SK-N-SH treated with all-trans-retinoic acid at 6 μM for 48 hours (cell line): ENCODE measurements at regions not wholly inside any gene's neighbourhood (a gene's known extent, or its start where the extent isn't known, plus 50 kb on each side); places are given as distances from the start of the nearest gene placed in this dataset.

Experiments
- ATAC-seq: fragments of 200-7000 bp; cut with Tn5 transposase; 3 replicates; pipeline ENCODE4 v1.9.1; 2020; ENCODE audit warnings: mild to moderate bottlenecking, moderate library complexity
- ARNTL ChIP-seq: fragments of 450-650 bp; formaldehyde crosslinking; IDR thresholded peaks from 2 replicates; pipeline ENCODE4 v1.5.0; 2020; ENCODE audit warnings: low read depth, mild to moderate bottlenecking, moderate library complexity, borderline replicate concordance
- GLIS3 ChIP-seq: fragments of 250-450 bp; sonication (Bioruptor Pico); IDR thresholded peaks from 2 replicates; pipeline ENCODE4 v1.5.0; 2020; ENCODE audit warnings: mild to moderate bottlenecking, moderate library complexity
- RARB ChIP-seq: fragments of 250-450 bp; sonication (Bioruptor Pico); IDR thresholded peaks from 2 replicates; pipeline ENCODE4 v1.8.0; 2021; ENCODE audit warnings: mild to moderate bottlenecking, moderate library complexity
- SNAI2 ChIP-seq: fragments of 250-450 bp; sonication (Bioruptor Pico); IDR thresholded peaks from 2 replicates; pipeline ENCODE4 v1.5.0; 2020; ENCODE audit warnings: mild to moderate bottlenecking, moderate library complexity
- ZNF70 ChIP-seq: fragments of 450-650 bp; formaldehyde crosslinking; IDR thresholded peaks from 2 replicates; pipeline ENCODE4 v1.5.0; 2020; ENCODE audit warnings: mild to moderate bottlenecking, moderate library complexity
- ZNF8 ChIP-seq: fragments of 450-650 bp; formaldehyde crosslinking; IDR thresholded peaks from 2 replicates; pipeline ENCODE4 v1.5.0; 2020; ENCODE audit warnings: mild to moderate bottlenecking, moderate library complexity
- TF ChIP-seq, protein P1 (sequence below): fragments of 250-450 bp; sonication (Bioruptor Pico); IDR thresholded peaks from 2 replicates; pipeline ENCODE4 v1.5.1; 2020; ENCODE audit warnings: low read depth, mild to moderate bottlenecking, moderate library complexity
- TF ChIP-seq, protein P2 (sequence below): fragments of 250-450 bp; sonication (Bioruptor Pico); IDR thresholded peaks from 2 replicates; pipeline ENCODE4 v1.8.0; 2020; ENCODE audit warnings: mild to moderate bottlenecking, moderate library complexity, borderline replicate concordance

DNA sequence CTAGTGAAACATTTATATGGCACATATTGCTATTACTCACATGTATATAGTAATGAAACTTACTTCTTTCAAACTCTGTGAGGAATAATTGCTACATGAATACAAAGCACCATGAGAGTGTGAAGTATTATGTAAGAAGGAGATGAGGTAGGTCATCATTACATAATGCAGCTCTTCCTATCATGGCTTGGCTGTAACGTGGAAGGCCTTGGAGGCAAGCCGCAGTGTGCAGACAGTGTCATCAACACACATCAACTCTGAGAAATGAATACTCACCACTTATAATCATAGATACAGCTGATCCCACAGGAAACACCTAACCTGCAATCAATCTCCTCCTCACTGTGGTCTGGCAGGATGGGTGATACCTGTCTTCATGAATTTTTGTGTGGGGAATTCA, 49.9 kb upstream of the CCDC91 start:
- ATAC-seq: no peak
- TF ChIP-seq, protein P1, sequence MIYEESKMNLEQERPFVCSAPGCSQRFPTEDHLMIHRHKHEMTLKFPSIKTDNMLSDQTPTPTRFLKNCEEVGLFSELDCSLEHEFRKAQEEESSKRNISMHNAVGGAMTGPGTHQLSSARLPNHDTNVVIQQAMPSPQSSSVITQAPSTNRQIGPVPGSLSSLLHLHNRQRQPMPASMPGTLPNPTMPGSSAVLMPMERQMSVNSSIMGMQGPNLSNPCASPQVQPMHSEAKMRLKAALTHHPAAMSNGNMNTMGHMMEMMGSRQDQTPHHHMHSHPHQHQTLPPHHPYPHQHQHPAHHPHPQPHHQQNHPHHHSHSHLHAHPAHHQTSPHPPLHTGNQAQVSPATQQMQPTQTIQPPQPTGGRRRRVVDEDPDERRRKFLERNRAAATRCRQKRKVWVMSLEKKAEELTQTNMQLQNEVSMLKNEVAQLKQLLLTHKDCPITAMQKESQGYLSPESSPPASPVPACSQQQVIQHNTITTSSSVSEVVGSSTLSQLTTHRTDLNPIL (CRISPR knock-in tag): no peak
- TF ChIP-seq ZNF70 (CRISPR knock-in tag): no peak
- TF ChIP-seq ARNTL (CRISPR knock-in tag): no peak
- TF ChIP-seq, protein P2, sequence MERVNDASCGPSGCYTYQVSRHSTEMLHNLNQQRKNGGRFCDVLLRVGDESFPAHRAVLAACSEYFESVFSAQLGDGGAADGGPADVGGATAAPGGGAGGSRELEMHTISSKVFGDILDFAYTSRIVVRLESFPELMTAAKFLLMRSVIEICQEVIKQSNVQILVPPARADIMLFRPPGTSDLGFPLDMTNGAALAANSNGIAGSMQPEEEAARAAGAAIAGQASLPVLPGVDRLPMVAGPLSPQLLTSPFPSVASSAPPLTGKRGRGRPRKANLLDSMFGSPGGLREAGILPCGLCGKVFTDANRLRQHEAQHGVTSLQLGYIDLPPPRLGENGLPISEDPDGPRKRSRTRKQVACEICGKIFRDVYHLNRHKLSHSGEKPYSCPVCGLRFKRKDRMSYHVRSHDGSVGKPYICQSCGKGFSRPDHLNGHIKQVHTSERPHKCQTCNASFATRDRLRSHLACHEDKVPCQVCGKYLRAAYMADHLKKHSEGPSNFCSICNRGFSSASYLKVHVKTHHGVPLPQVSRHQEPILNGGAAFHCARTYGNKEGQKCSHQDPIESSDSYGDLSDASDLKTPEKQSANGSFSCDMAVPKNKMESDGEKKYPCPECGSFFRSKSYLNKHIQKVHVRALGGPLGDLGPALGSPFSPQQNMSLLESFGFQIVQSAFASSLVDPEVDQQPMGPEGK (CRISPR knock-in tag): no peak
- no peak for TF ChIP-seq SNAI2 (CRISPR knock-in tag)
- no peak for TF ChIP-seq ZNF8 (CRISPR knock-in tag)
- no peak for TF ChIP-seq RARB (CRISPR knock-in tag)
- no peak for TF ChIP-seq GLIS3 (CRISPR knock-in tag)
